A673 (cell line): ENCODE measurements at regions not wholly inside any gene's neighbourhood (a gene's known extent, or its start where the extent isn't known, plus 50 kb on each side); places are given as distances from the start of the nearest gene placed in this dataset.

Experiments used
- BruUV-seq: library from RNA; stranded (reverse); fragments of 400-500 nt; replicated peaks from 2 replicates; lab custom pipeline; 2021; lab: Mats Ljungman, UMichigan
- CTCF ChIA-PET: fragments of 300-600 bp; sonication (Branson Sonifier 250); formaldehyde crosslinking; loops from one replicate; lab custom pipeline; 2022; ENCODE audit warnings: antibody characterized with exemption; lab: Charles Lee
- POLR2A ChIA-PET: fragments of 300-600 bp; sonication (Branson Sonifier 250); formaldehyde crosslinking; loops from one replicate; lab custom pipeline; 2022; ENCODE audit warnings: antibody characterized with exemption; ENCODE audit not compliant: low non-redundant PET; lab: Charles Lee
- DNase-seq: peaks from one replicate; pipeline ENCODE4 v3.0.0-alpha.2; 2015; ENCODE audit warnings: low spot score
- H3K27ac ChIP-seq: fragments of 200-600 bp; sonication (generic); 2 replicates; pipeline ENCODE4 v1.5.1; 2016; ENCODE audit warnings: mixed run types, low read depth, mild to moderate bottlenecking, mixed read lengths, antibody characterized with exemption, low read length; ENCODE audit not compliant: poor library complexity, severe bottlenecking
- H3K27me3 ChIP-seq: fragments of 200-600 bp; sonication (generic); replicated peaks from 2 replicates; pipeline ENCODE4 v1.6.1; 2017; ENCODE audit warnings: mixed run types, low read depth, mild to moderate bottlenecking, mixed read lengths, antibody characterized with exemption, low read length; ENCODE audit not compliant: insufficient read depth, poor library complexity
- H3K36me3 ChIP-seq: fragments of 200-600 bp; sonication (generic); 2 replicates; pipeline ENCODE4 v1.6.1; 2016; ENCODE audit warnings: mixed run types, mild to moderate bottlenecking, mixed read lengths, antibody characterized with exemption, low read length; ENCODE audit not compliant: insufficient read depth, poor library complexity, severe bottlenecking
- H3K4me1 ChIP-seq: fragments of 200-600 bp; sonication (generic); 2 replicates; pipeline ENCODE4 v1.6.1; 2017; ENCODE audit warnings: mixed run types, mild to moderate bottlenecking, mixed read lengths, antibody characterized with exemption, low read length; ENCODE audit not compliant: insufficient read depth, poor library complexity, severe bottlenecking
- H3K4me3 ChIP-seq: fragments of 200-600 bp; sonication (generic); 2 replicates; pipeline ENCODE4 v1.5.1; 2016; ENCODE audit warnings: low read depth, mixed run types, mild to moderate bottlenecking, mixed read lengths, low read length; ENCODE audit not compliant: poor library complexity, severe bottlenecking
- H3K9me3 ChIP-seq: fragments of 200-600 bp; sonication (generic); 2 replicates; pipeline ENCODE4 v1.6.1; 2016; ENCODE audit warnings: mixed run types, low read depth, mild to moderate bottlenecking, mixed read lengths, antibody characterized with exemption, low read length; ENCODE audit not compliant: poor library complexity, severe bottlenecking
- CTCF ChIP-seq: fragments of 300-800, 200-600 bp; sonication (generic); conservative IDR thresholded peaks from 2 replicates; pipeline ENCODE4 v1.5.1; 2017; ENCODE audit warnings: low read depth, mild to moderate bottlenecking, antibody characterized with exemption, low read length, moderate library complexity, mixed read lengths
- EZH2 ChIP-seq: fragments of 200-600 bp; sonication (generic); IDR thresholded peaks from 2 replicates; pipeline ENCODE4 v1.6.1; 2017; ENCODE audit warnings: borderline replicate concordance, low read depth, mild to moderate bottlenecking, mixed read lengths, antibody characterized with exemption, low read length; ENCODE audit not compliant: poor library complexity, severe bottlenecking
- intact Hi-C: fragments of 100-400 bp; cut with micrococcal nuclease; formaldehyde crosslinking; loops from one replicate; pipeline ENCODE4 v1.10.0; 2022; ENCODE audit not compliant: unreplicated experiment

GRCh38 chr6:5898102-5898501, 108.6 kb downstream of the NRN1 start:
- ChIA-PET POLR2A (no interaction called here), CTCF (no interaction called here)
- Histone ChIP-seq H3K4me3 (no peak overlapping the region), H3K27ac (no peak overlapping the region), H3K27me3 (no peaks in the 10 kb centered on the region), H3K36me3 (no peaks in the 10 kb centered on the region), H3K4me1 (no peaks in the 10 kb centered on the region), H3K9me3 (no peaks in the 10 kb centered on the region)
- BruUV-seq: no TSS peak
- intact Hi-C loops: no loop called here
- no peak for DNase-seq
- TF ChIP-seq CTCF (no peak), EZH2 (no peak)

GRCh38 chr6:5896476-5897200, 110.1 kb downstream of the NRN1 start:
- TF ChIP-seq CTCF (no peak), EZH2 (no peak)
- BruUV-seq: no TSS peak
- ChIA-PET CTCF (no interaction called here), POLR2A (no interaction called here)
- H3K9me3 ChIP-seq: no peaks in the 10 kb centered on the region
- no peak for DNase-seq
- no peak overlapping the region for H3K27ac ChIP-seq
- no peaks in the 10 kb centered on the region for H3K27me3 ChIP-seq
- intact Hi-C loops: no loop called here
- H3K4me1 ChIP-seq: peaks cover 6% of the 10 kb centered on the region
- H3K4me3 ChIP-seq: no peak overlapping the region
- no peaks in the 10 kb centered on the region for H3K36me3 ChIP-seq

DNA sequence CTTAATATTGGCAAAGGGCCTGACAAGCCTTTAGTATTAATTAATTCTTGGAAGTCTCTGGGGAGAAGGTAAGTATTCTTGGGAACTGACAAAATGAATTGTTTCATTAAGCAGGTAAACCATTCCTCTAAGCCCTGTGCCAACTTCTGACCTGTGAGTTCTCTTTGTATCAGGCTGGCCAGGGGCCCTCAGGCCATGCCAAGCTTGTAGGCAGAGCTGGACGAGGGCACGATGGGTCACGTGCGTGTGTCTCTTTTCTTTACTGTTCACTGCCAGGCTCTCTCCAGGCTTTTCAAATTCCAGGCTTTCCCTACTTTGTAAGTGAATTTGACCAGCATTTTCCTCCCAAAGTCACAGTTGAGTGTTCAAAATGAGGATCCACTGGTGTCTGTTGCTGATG, 112.4 kb downstream of the NRN1 start:
- no peak for DNase-seq
- Histone ChIP-seq H3K4me1 (peaks cover 6% of the 10 kb centered on the region), H3K4me3 (no peak overlapping the region), H3K27ac (no peak overlapping the region), H3K9me3 (no peaks in the 10 kb centered on the region), H3K36me3 (no peaks in the 10 kb centered on the region), H3K27me3 (no peaks in the 10 kb centered on the region)
- CTCF ChIA-PET: no interaction called here
- intact Hi-C loops: loop anchor here (5.0 kb wide), 1 partner anchor 103 kb away; no protein-coding TSS in a partner anchor
- POLR2A ChIA-PET: no interaction called here
- no TSS peak for BruUV-seq
- no peak for TF ChIP-seq EZH2
- no peak for TF ChIP-seq CTCF
